HG03521 (cell line): ENCODE measurements at regions not wholly inside any gene's neighbourhood (a gene's known extent, or its start where the extent isn't known, plus 50 kb on each side); places are given as distances from the start of the nearest gene placed in this dataset.
"Not testable (repeated sequence)": the region's sequence is repeated elsewhere in the genome, so short reads cannot be mapped to it uniquely, and the experiment has no call there.

Experiments used
- ATAC-seq: cut with Tn5 transposase; IDR thresholded peaks from one replicate; pipeline ENCODE4 v1.9.1; 2021; ENCODE audit warnings: mild to moderate bottlenecking, moderate library complexity; ENCODE audit not compliant: unreplicated experiment

- ATAC-seq, result no peak
Observed at GRCh38 chr4:97134456-97134855, 1008.8 kb downstream of the STPG2 start.

GRCh38 chr4:97139791-97140190 lies 1003.5 kb downstream of the STPG2 start:
- ATAC-seq, result no peak

GRCh38 chr4:97140545-97140944 lies 1002.7 kb downstream of the STPG2 start:
- no peak for ATAC-seq

GRCh38 chr4:97141332-97141731 lies 1001.9 kb downstream of the STPG2 start:
- not testable (repeated sequence) for ATAC-seq

- ATAC-seq, result no peak
Observed at GRCh38 chr4:97142410-97142809, 1000.9 kb downstream of the STPG2 start.

- ATAC-seq, result no peak
Observed at GRCh38 chr4:97142893-97143292, 1000.4 kb downstream of the STPG2 start.

- ATAC-seq, result no peak
Observed at GRCh38 chr4:97144199-97144598, 999.1 kb downstream of the STPG2 start.

GRCh38 chr4:97150966-97151365 lies 992.3 kb downstream of the STPG2 start:
- no peak for ATAC-seq

GRCh38 chr4:97152149-97152548 lies 991.1 kb downstream of the STPG2 start:
- ATAC-seq, result no peak

- ATAC-seq, result no peak
Observed at GRCh38 chr4:97153042-97153441, 990.2 kb downstream of the STPG2 start.

GRCh38 chr4:97159625-97160024 lies 983.7 kb downstream of the STPG2 start:
- no peak for ATAC-seq

- no peak for ATAC-seq
Observed at GRCh38 chr4:97185233-97185632, 958.0 kb downstream of the STPG2 start.

GRCh38 chr4:97197106-97197505 lies 946.2 kb downstream of the STPG2 start:
- ATAC-seq, result no peak

GRCh38 chr4:97208749-97209148 lies 934.5 kb downstream of the STPG2 start:
- no peak for ATAC-seq

GRCh38 chr4:97215409-97215941 lies 927.8 kb downstream of the STPG2 start:
- ATAC-seq, result no peak

GRCh38 chr4:97216046-97216445 lies 927.2 kb downstream of the STPG2 start:
- ATAC-seq, result no peak

GRCh38 chr4:97235521-97235920 lies 907.8 kb downstream of the STPG2 start:
- ATAC-seq, result no peak

- ATAC-seq, result no peak
Observed at GRCh38 chr4:97238956-97239666, 904.2 kb downstream of the STPG2 start.

GRCh38 chr4:97239667-97239997 lies 903.6 kb downstream of the STPG2 start:
- ATAC-seq, result no peak

- no peak for ATAC-seq
Observed at GRCh38 chr4:97252615-97253154, 890.6 kb downstream of the STPG2 start.

GRCh38 chr4:97262769-97263168 lies 880.5 kb downstream of the STPG2 start:
- ATAC-seq, result no peak

GRCh38 chr4:97270051-97270450 lies 873.2 kb downstream of the STPG2 start:
- no peak for ATAC-seq

- ATAC-seq, result no peak
Observed at GRCh38 chr4:97279391-97279790, 863.9 kb downstream of the STPG2 start.
